Transverse colon (tissue), 3 donors: ENCODE measurements at regions not wholly inside any gene's neighbourhood (a gene's known extent, or its start where the extent isn't known, plus 50 kb on each side); places are given as distances from the start of the nearest gene placed in this dataset.
"Not testable (repeated sequence)": the region's sequence is repeated elsewhere in the genome, so short reads cannot be mapped to it uniquely, and the experiment has no call there.

Source experiments
- CTCF ChIP-seq, 5 experiments: fragments of 200-600 bp in 3 of 5; fragments of 450-650 bp in 2 of 5; sonication (generic) in 3 of 5; IDR thresholded peaks; 1 replicate in 2 of 5; 2 replicates in 3 of 5; pipeline ENCODE4 v1.5.1; 2016 to 2017; ENCODE audit warnings: antibody characterized with exemption in 5 of 5, inconsistent platforms in 3 of 5, mild to moderate bottlenecking in 2 of 5, moderate library complexity in 1 of 5
- EP300 ChIP-seq: sonication (generic); formaldehyde crosslinking; IDR thresholded peaks from one replicate; pipeline ENCODE4 v1.6.1; 2017; ENCODE audit warnings: antibody characterized with exemption, low read depth
- POLR2A ChIP-seq: fragments of 450-650 bp; IDR thresholded peaks from one replicate; pipeline ENCODE4 v1.6.1; 2016; ENCODE audit warnings: antibody characterized with exemption, mild to moderate bottlenecking, moderate library complexity

GRCh38 chr3:176016203-176016602, 1157.1 kb downstream of the NAALADL2 start:
- not testable (repeated sequence) for TF ChIP-seq CTCF (IDR thresholded peaks at IDR 0.05); EP300; POLR2A
